ENCODE measurements at regions not wholly inside any gene's neighbourhood (a gene's known extent, or its start where the extent isn't known, plus 50 kb on each side); places are given as distances from the start of the nearest gene placed in this dataset.

DNA sequence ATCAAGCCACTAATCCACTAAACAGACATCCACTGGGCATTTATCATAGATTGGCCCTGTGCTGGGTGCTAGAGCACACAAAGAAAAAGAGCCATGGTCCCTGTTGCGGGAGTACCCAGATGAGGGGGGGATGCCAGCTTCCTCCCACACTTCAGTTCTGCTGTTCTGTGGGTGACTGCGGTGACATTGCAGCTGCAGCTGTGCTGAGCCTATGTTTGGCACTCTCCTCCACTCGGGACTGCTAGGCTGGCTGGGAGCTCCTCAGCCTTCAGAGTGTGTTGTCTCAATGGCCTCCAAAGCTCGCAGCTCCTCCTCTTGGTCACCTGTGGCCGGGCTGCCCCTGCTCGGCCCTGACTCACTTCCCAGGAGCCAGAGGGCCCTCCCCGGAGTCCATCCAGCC, 173.2 kb downstream of the CLCN4 start:
- no peak for DNase-seq (ENCODE audit: low read depth)
- TF ChIP-seq CTCF (IDR thresholded peaks at IDR 0.05; ENCODE audit: insufficient read depth, low read depth, low read length, missing control alignments), result no peak
- no peak overlapping the region for H3K4me3 ChIP-seq (ENCODE audit: low read depth, low read length)

GRCh38 chrX:10341309-10341708, 184.5 kb downstream of the CLCN4 start:
- no peak for TF ChIP-seq CTCF (IDR thresholded peaks at IDR 0.05; ENCODE audit: insufficient read depth, low read depth, low read length, missing control alignments)
- H3K4me3 ChIP-seq (ENCODE audit: low read depth, low read length), result no peak overlapping the region
- DNase-seq (ENCODE audit: low read depth), result no peak

GRCh38 chrX:10350221-10350620, 193.4 kb downstream of the CLCN4 start:
- no peak for DNase-seq (ENCODE audit: low read depth)
- TF ChIP-seq CTCF (IDR thresholded peaks at IDR 0.05; ENCODE audit: insufficient read depth, low read depth, low read length, missing control alignments), result no peak

GRCh38 chrX:10350981-10351380, 194.2 kb downstream of the CLCN4 start:
- no peak for TF ChIP-seq CTCF (IDR thresholded peaks at IDR 0.05; ENCODE audit: insufficient read depth, low read depth, low read length, missing control alignments)
- H3K4me3 ChIP-seq (ENCODE audit: low read depth, low read length), result no peak overlapping the region
- DNase-seq (ENCODE audit: low read depth), result no peak

More at GRCh38 chrX:10350221-10350620, 193.4 kb downstream of the CLCN4 start:
- H3K4me3 ChIP-seq (ENCODE audit: low read depth, low read length), result no peak overlapping the region

- DNase-seq (ENCODE audit: low read depth), result no peak
- TF ChIP-seq CTCF (IDR thresholded peaks at IDR 0.05; ENCODE audit: insufficient read depth, low read depth, low read length, missing control alignments), result no peak
- H3K4me3 ChIP-seq (ENCODE audit: low read depth, low read length), result no peak overlapping the region
Observed at GRCh38 chrX:10352536-10352935, 195.8 kb downstream of the CLCN4 start.

DNA sequence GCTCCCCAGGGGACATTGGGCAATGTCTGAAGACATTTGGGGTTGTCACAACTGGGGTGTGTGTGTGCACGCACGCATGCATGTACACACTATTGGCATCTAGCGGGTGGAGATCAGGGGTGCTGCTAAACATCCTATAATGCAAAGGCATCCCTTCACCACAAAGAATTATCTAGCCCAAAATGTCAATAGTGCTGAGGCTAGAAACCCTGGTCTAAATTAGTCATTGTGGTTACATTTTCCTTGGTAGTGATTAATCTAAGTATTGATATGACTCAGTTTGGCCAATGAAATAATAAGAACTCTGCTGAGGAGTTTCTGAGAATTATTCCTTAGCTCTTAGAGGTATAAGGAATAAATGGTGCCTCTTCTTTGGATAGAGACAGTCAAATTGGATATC, 200.2 kb downstream of the CLCN4 start:
- H3K4me3 ChIP-seq (ENCODE audit: low read depth, low read length), result no peak overlapping the region
- DNase-seq (ENCODE audit: low read depth), result no peak
- TF ChIP-seq CTCF (IDR thresholded peaks at IDR 0.05; ENCODE audit: insufficient read depth, low read depth, low read length, missing control alignments), result no peak

DNA sequence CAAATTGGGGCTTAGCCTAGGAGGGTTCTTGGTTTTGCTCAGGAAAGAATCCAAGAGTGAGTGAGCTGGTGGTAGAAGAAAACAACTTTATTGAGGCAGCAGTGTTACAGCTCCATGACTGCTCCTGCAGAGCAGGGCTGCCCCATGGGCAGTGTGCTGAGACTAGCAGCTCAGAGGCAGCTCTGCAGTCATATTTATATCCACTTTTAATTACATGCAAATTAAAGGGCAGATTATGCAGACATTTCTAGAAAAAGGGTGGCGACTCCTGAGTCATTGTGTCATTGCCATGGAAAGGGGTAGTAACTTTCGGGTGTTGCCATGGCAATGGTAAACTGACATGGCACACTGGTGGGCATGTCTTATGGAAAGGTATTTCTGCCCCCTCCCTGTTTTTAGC, 202.2 kb downstream of the CLCN4 start:
- no peak for TF ChIP-seq CTCF (IDR thresholded peaks at IDR 0.05; ENCODE audit: insufficient read depth, low read depth, low read length, missing control alignments)
- no peak for DNase-seq (ENCODE audit: low read depth)
- H3K4me3 ChIP-seq (ENCODE audit: low read depth, low read length), result no peak overlapping the region

Measured in GM12865 (cell line).